IMR-90 (cell line): ENCODE measurements at regions not wholly inside any gene's neighbourhood (a gene's known extent, or its start where the extent isn't known, plus 50 kb on each side); places are given as distances from the start of the nearest gene placed in this dataset.

Experiments used
- ATAC-seq: fragments of 200-7000 bp; cut with Tn5 transposase; 2 replicates; pipeline ENCODE4 v1.9.1; 2020; ENCODE audit warnings: low read depth, mild to moderate bottlenecking, moderate library complexity
- BruUV-seq: library from RNA; stranded (reverse); fragments of 400-500 nt; replicated peaks from 2 replicates; lab custom pipeline; 2021; lab: Mats Ljungman, UMichigan
- CTCF ChIA-PET: fragments of 300-600 bp; formaldehyde crosslinking; extraction: SDS; loops from one replicate; lab custom pipeline; 2021; ENCODE audit warnings: antibody characterized with exemption; lab: Yijun Ruan, JAX
- POLR2A ChIA-PET: fragments of 300-600 bp; sonication (Branson Sonifier 250); formaldehyde crosslinking; loops from one replicate; lab custom pipeline; 2022; ENCODE audit warnings: antibody characterized with exemption; ENCODE audit not compliant: unreplicated experiment; lab: Charles Lee
- DNase-seq: peaks from one replicate; pipeline ENCODE4 v3.0.0; 2013
- H2AFZ ChIP-seq: replicated peaks from 2 replicates; pipeline ENCODE3; 2013; ENCODE audit warnings: low read length, mild to moderate bottlenecking; ENCODE audit not compliant: poor library complexity
- H2AK5ac ChIP-seq: 2 replicates; pipeline ENCODE4 v1.6.1; 2013; ENCODE audit warnings: low read depth, low read length, inconsistent platforms
- H2AK9ac ChIP-seq: replicated peaks from 2 replicates; pipeline ENCODE3; 2013; ENCODE audit warnings: mild to moderate bottlenecking, low read depth, low read length, moderate library complexity; ENCODE audit not compliant: poor library complexity
- H2BK120ac ChIP-seq: 2 replicates; pipeline ENCODE4 v1.6.1; 2013; ENCODE audit warnings: low read depth, low read length, inconsistent platforms
- H2BK15ac ChIP-seq: 3 replicates; pipeline ENCODE4 v1.6.1; 2013; ENCODE audit warnings: low read depth, low read length, inconsistent platforms
- H2BK20ac ChIP-seq: 2 replicates; pipeline ENCODE4 v1.6.1; 2013; ENCODE audit warnings: low read depth, mild to moderate bottlenecking, inconsistent platforms, low read length, moderate library complexity
- H2BK5ac ChIP-seq: 2 replicates; pipeline ENCODE4 v1.6.1; 2013; ENCODE audit warnings: mild to moderate bottlenecking, low read depth, low read length, inconsistent platforms; ENCODE audit not compliant: poor library complexity, severe bottlenecking
- H3K14ac ChIP-seq: replicated peaks from 2 replicates; pipeline ENCODE4 v1.6.1; 2013; ENCODE audit warnings: low read depth, low read length, inconsistent platforms
- H3K18ac ChIP-seq: 2 replicates; pipeline ENCODE4 v1.6.1; 2013; ENCODE audit warnings: low read depth, low read length, control low read depth
- H3K23ac ChIP-seq: 2 replicates; pipeline ENCODE4 v1.6.1; 2013; ENCODE audit warnings: low read depth, low read length, inconsistent platforms
- H3K27ac ChIP-seq: 2 replicates; pipeline ENCODE4 v1.5.1; 2013; ENCODE audit warnings: mild to moderate bottlenecking, control low read depth, low read length; ENCODE audit not compliant: insufficient read depth
- H3K27me3 ChIP-seq: 2 replicates; pipeline ENCODE4 v1.6.1; 2013; ENCODE audit warnings: low read length; ENCODE audit not compliant: control insufficient read depth, insufficient read depth
- H3K36me3 ChIP-seq: 2 replicates; pipeline ENCODE4 v1.6.1; 2013; ENCODE audit warnings: low read length, mixed read lengths; ENCODE audit not compliant: control insufficient read depth, insufficient read depth
- H3K4ac ChIP-seq: 2 replicates; pipeline ENCODE4 v1.6.1; 2013; ENCODE audit warnings: low read depth, low read length, inconsistent platforms
- H3K4me1 ChIP-seq: 2 replicates; pipeline ENCODE4 v1.6.1; 2013; ENCODE audit warnings: low read length, mixed read lengths; ENCODE audit not compliant: control insufficient read depth, insufficient read depth
- H3K4me2 ChIP-seq: 2 replicates; pipeline ENCODE4 v1.6.1; 2013; ENCODE audit warnings: low read depth, mild to moderate bottlenecking, control low read depth, low read length, moderate library complexity
- H3K4me3 ChIP-seq: 2 replicates; pipeline ENCODE4 v1.5.1; 2013; ENCODE audit warnings: low read depth, mild to moderate bottlenecking, control low read depth, low read length, moderate library complexity; ENCODE audit not compliant: insufficient read depth
- H3K56ac ChIP-seq: 2 replicates; pipeline ENCODE4 v1.6.1; 2013; ENCODE audit warnings: low read length, inconsistent platforms; ENCODE audit not compliant: insufficient read depth; ENCODE audit errors: extremely low read depth
- H3K79me1 ChIP-seq, 2 experiments: 2 replicates each; pipeline ENCODE4 v1.6.1; 2013; ENCODE audit warnings: low read length in 2 of 2, inconsistent platforms in 1 of 2, low read depth in 1 of 2
- H3K9ac ChIP-seq: 2 replicates; pipeline ENCODE4 v1.6.1; 2013; ENCODE audit warnings: low read depth, low read length, control low read depth
- H3K9me1 ChIP-seq: 2 replicates; pipeline ENCODE4 v1.6.1; 2013; ENCODE audit warnings: low read length, inconsistent platforms; ENCODE audit not compliant: insufficient read depth
- H3K9me3 ChIP-seq: 2 replicates; pipeline ENCODE4 v1.6.1; 2013; ENCODE audit warnings: low read length; ENCODE audit not compliant: control insufficient read depth, insufficient read depth
- H4K20me1 ChIP-seq: 2 replicates; pipeline ENCODE4 v1.6.1; 2013; ENCODE audit warnings: low read length, inconsistent platforms; ENCODE audit not compliant: insufficient read depth
- H4K5ac ChIP-seq: 2 replicates; pipeline ENCODE4 v1.6.1; 2013; ENCODE audit warnings: mild to moderate bottlenecking, low read depth, low read length, control low read depth
- H4K8ac ChIP-seq, 2 experiments: 2 replicates each; pipeline ENCODE4 v1.6.1; 2013; ENCODE audit warnings: low read depth in 2 of 2, low read length in 2 of 2, control low read depth in 1 of 2, inconsistent platforms in 1 of 2
- H4K91ac ChIP-seq: 2 replicates; pipeline ENCODE4 v1.6.1; 2013; ENCODE audit warnings: low read depth, low read length, inconsistent platforms; ENCODE audit not compliant: insufficient read depth
- MAFK ChIP-seq: IDR thresholded peaks from 2 replicates; pipeline ENCODE4 v1.6.1; 2012; ENCODE audit warnings: low read depth, low read length, improper control_type of control experiment
- MAZ ChIP-seq: IDR thresholded peaks from 2 replicates; pipeline ENCODE4 v1.6.1; 2012; ENCODE audit warnings: low read depth, mild to moderate bottlenecking, low read length, improper control_type of control experiment, moderate library complexity, borderline replicate concordance
- RAD21 ChIP-seq: IDR thresholded peaks from 2 replicates; pipeline ENCODE4 v1.6.1; 2012; ENCODE audit warnings: low read length, improper control_type of control experiment
- RCOR1 ChIP-seq: IDR thresholded peaks from 2 replicates; pipeline ENCODE4 v1.6.1; 2012; ENCODE audit warnings: mild to moderate bottlenecking, low read length, improper control_type of control experiment; ENCODE audit not compliant: insufficient replicate concordance
- WGBS, 2 experiments: methylation state at CpG; one replicate each; pipeline versions ENCODE4 v1.1.5 to v1.1.7; 2013; ENCODE audit warnings: missing lambda C conversion rate in 2 of 2; ENCODE audit not compliant: insufficient read length in 1 of 2; ENCODE audit errors: extremely low coverage in 2 of 2; 5-methylcytosine and 5-hydroxymethylcytosine counted together
- dilution Hi-C: fragments of 300-500 bp; cut with HindIII; formaldehyde crosslinking; loops from one replicate; pipeline ENCODE4 v1.14.3; 2018; ENCODE audit warnings: low sequenced_read_pairs; ENCODE audit not compliant: unreplicated experiment
- in situ Hi-C: fragments of 300-500 bp; cut with MboI; formaldehyde crosslinking; loops from 3 replicates; pipeline ENCODE4 v1.14.3; 2019; ENCODE audit warnings: low sequenced_read_pairs, inconsistent platforms, mixed read lengths
- intact Hi-C: fragments of 100-400 bp; cut with micrococcal nuclease; formaldehyde crosslinking; loops from 2 replicates; pipeline ENCODE4 v1.10.0; 2022
- TF ChIP-seq, protein P1 (sequence below): fragments of 150-350 bp; IDR thresholded peaks from 2 replicates; pipeline ENCODE4 v1.6.1; 2016; ENCODE audit warnings: low read depth, mild to moderate bottlenecking, low read length, moderate library complexity, borderline replicate concordance

DNA sequence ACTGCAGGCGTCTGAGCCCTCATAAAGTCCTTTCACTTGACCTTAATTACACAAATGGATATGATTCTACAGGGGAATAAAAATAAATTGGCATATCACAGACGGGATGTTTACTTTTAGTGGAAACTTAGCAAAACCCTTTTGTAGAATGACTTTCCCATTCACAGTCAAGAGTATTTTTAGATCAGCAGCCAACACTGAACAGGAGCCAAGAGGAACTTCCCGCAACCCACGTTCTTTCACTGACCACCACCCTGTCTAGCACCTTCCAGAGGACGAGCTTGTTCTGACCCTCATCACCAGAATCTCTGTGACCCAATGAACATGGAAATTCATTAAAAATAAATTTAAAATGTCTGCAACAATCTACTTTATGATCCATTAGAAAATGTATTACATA lies 119.0 kb upstream of the SNTG2 start:
- Histone ChIP-seq H4K91ac (no peak overlapping the region), H3K14ac (no peak overlapping the region), H3K18ac (no peak overlapping the region), H3K79me1 (no peaks in the 10 kb centered on the region), H2AFZ (no peak overlapping the region), H3K27me3 (no peaks in the 10 kb centered on the region), H3K4me2 (no peak overlapping the region), H3K9ac (no peak overlapping the region), H2BK5ac (no peak overlapping the region), H3K4ac (no peak overlapping the region), H2BK20ac (no peak overlapping the region), H3K9me3 (peaks cover 20% of the 10 kb centered on the region), H2BK120ac (no peak overlapping the region), H3K4me1 (no peaks in the 10 kb centered on the region), H4K20me1 (no peaks in the 10 kb centered on the region), H4K8ac (no peak overlapping the region), H3K23ac (no peak overlapping the region), H2AK5ac (no peak overlapping the region), H2BK15ac (no peak overlapping the region), H2AK9ac (no peak overlapping the region), H3K36me3 (no peaks in the 10 kb centered on the region), H3K4me3 (no peak overlapping the region), H3K27ac (no peak overlapping the region), H4K5ac (no peak overlapping the region), H3K9me1 (no peaks in the 10 kb centered on the region), H3K56ac (no peak overlapping the region)
- POLR2A ChIA-PET = no interaction called here
- in situ Hi-C loops = no loop called here
- WGBS, 2 experiments = no CpG with 5 or more reads among the region's 5 CpGs
- no TSS peak for BruUV-seq
- DNase-seq = no peak
- no peak for TF ChIP-seq RCOR1
- TF ChIP-seq RAD21 = no peak
- TF ChIP-seq, protein P1, sequence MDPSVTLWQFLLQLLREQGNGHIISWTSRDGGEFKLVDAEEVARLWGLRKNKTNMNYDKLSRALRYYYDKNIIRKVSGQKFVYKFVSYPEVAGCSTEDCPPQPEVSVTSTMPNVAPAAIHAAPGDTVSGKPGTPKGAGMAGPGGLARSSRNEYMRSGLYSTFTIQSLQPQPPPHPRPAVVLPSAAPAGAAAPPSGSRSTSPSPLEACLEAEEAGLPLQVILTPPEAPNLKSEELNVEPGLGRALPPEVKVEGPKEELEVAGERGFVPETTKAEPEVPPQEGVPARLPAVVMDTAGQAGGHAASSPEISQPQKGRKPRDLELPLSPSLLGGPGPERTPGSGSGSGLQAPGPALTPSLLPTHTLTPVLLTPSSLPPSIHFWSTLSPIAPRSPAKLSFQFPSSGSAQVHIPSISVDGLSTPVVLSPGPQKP = no peak
- TF ChIP-seq MAFK = no peak
- no peak for TF ChIP-seq MAZ
- CTCF ChIA-PET = no interaction called here
- ATAC-seq = no peak
- dilution Hi-C loops = no loop called here
- intact Hi-C loops = no loop called here
